ENCODE measurements at regions not wholly inside any gene's neighbourhood (a gene's known extent, or its start where the extent isn't known, plus 50 kb on each side); places are given as distances from the start of the nearest gene placed in this dataset.

- Histone ChIP-seq H3K9me3 (ENCODE audit: insufficient read depth, low read length) (no peaks in the 10 kb centered on the region), H3F3A (ENCODE audit: insufficient read depth) (no peaks in the 10 kb centered on the region), H2AFZ (ENCODE audit: low read depth, low read length, severe bottlenecking) (no peak overlapping the region), H3K4me3 (ENCODE audit: insufficient read depth, low read length, poor library complexity, severe bottlenecking) (no peak overlapping the region), H3K9ac (ENCODE audit: low read length) (no peak overlapping the region), H3K9me2 (replicated peaks; ENCODE audit: insufficient read depth, low read length) (no peaks in the 10 kb centered on the region), H3K36me3 (ENCODE audit: low read length) (no peaks in the 10 kb centered on the region), H3K27me3 (ENCODE audit: low read length) (no peaks in the 10 kb centered on the region), H3K79me2 (ENCODE audit: insufficient read depth, low read length) (no peaks in the 10 kb centered on the region), H4K20me1 (ENCODE audit: low read depth, low read length) (no peaks in the 10 kb centered on the region), H3K4me2 (ENCODE audit: low read depth, low read length, poor library complexity, severe bottlenecking) (no peak overlapping the region), H3K27ac (ENCODE audit: low read depth, low read length) (no peak overlapping the region)
- TF ChIP-seq EZH2phosphoT487 (conservative IDR thresholded peaks at IDR 0.05; ENCODE audit: low read length) (no peak), CTCF (IDR thresholded peaks at IDR 0.05; ENCODE audit: insufficient read depth, low read length, poor library complexity, severe bottlenecking) (peak; percentile 23)
Observed at GRCh38 chr10:2619472-2619871, 447.9 kb upstream of the PFKP start.

GRCh38 chr10:2618690-2619089 is 448.7 kb upstream of the PFKP start:
- Histone ChIP-seq H3K9ac (ENCODE audit: low read length) (no peak overlapping the region), H4K20me1 (ENCODE audit: low read depth, low read length) (no peaks in the 10 kb centered on the region), H3K36me3 (ENCODE audit: low read length) (no peaks in the 10 kb centered on the region), H3K4me2 (ENCODE audit: low read depth, low read length, poor library complexity, severe bottlenecking) (no peak overlapping the region), H3K79me2 (ENCODE audit: insufficient read depth, low read length) (no peaks in the 10 kb centered on the region), H2AFZ (ENCODE audit: low read depth, low read length, severe bottlenecking) (no peak overlapping the region), H3K27ac (ENCODE audit: low read depth, low read length) (no peak overlapping the region), H3K9me2 (replicated peaks; ENCODE audit: insufficient read depth, low read length) (no peaks in the 10 kb centered on the region), H3F3A (ENCODE audit: insufficient read depth) (no peaks in the 10 kb centered on the region), H3K4me3 (ENCODE audit: insufficient read depth, low read length, poor library complexity, severe bottlenecking) (no peak overlapping the region), H3K27me3 (ENCODE audit: low read length) (no peaks in the 10 kb centered on the region), H3K9me3 (ENCODE audit: insufficient read depth, low read length) (no peaks in the 10 kb centered on the region)
- TF ChIP-seq CTCF (IDR thresholded peaks at IDR 0.05; ENCODE audit: insufficient read depth, low read length, poor library complexity, severe bottlenecking) = no peak
- TF ChIP-seq EZH2phosphoT487 (conservative IDR thresholded peaks at IDR 0.05; ENCODE audit: low read length) = no peak

- Histone ChIP-seq H4K20me1 (ENCODE audit: low read depth, low read length) (no peaks in the 10 kb centered on the region), H3K36me3 (ENCODE audit: low read length) (no peaks in the 10 kb centered on the region), H3F3A (ENCODE audit: insufficient read depth) (no peaks in the 10 kb centered on the region), H3K79me2 (ENCODE audit: insufficient read depth, low read length) (no peaks in the 10 kb centered on the region), H3K9me2 (replicated peaks; ENCODE audit: insufficient read depth, low read length) (no peaks in the 10 kb centered on the region), H3K9me3 (ENCODE audit: insufficient read depth, low read length) (no peaks in the 10 kb centered on the region), H3K27ac (ENCODE audit: low read depth, low read length) (no peak overlapping the region), H2AFZ (ENCODE audit: low read depth, low read length, severe bottlenecking) (no peak overlapping the region), H3K27me3 (ENCODE audit: low read length) (no peaks in the 10 kb centered on the region), H3K4me2 (ENCODE audit: low read depth, low read length, poor library complexity, severe bottlenecking) (no peak overlapping the region), H3K9ac (ENCODE audit: low read length) (no peak overlapping the region), H3K4me3 (ENCODE audit: insufficient read depth, low read length, poor library complexity, severe bottlenecking) (no peak overlapping the region)
- TF ChIP-seq EZH2phosphoT487 (conservative IDR thresholded peaks at IDR 0.05; ENCODE audit: low read length) (no peak), CTCF (IDR thresholded peaks at IDR 0.05; ENCODE audit: insufficient read depth, low read length, poor library complexity, severe bottlenecking) (no peak)
Observed at GRCh38 chr10:2616215-2616614, 451.1 kb upstream of the PFKP start.

Measured in SU-DHL-6 (cell line).